ENCODE measurements at regions not wholly inside any gene's neighbourhood (a gene's known extent, or its start where the extent isn't known, plus 50 kb on each side); places are given as distances from the start of the nearest gene placed in this dataset.

DNA sequence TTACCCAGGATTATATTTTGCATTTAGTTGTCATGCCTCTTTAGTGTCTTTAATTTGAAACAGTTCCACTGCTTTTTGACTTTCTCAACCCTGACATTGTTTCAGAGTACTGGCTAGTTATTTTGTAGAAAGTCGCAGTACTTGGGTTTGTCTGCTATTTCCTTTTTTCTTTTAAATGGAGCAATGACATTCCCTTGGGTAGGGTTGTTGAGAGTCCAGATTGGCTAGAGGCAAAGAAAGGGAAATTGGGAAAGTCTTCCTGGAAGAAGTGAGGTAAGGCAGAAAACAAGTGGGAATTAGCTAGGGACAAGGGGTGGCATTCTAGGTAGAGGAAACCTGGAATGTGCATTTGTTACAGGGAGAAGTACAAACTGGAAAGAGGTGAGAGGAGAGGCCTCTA is 245.9 kb downstream of the EMP1 start:
- Histone ChIP-seq H3K9me3 (replicated peaks in 1 of 11) (no peaks in the 10 kb centered on the region), H3K4me3 (no peak overlapping the region), H3K27me3 (no peaks in the 10 kb centered on the region), H3K36me3 (no peaks in the 10 kb centered on the region), H3K4me1 (no peaks in the 10 kb centered on the region; a peak in 2 of 20 replicates), H4K20me1 (no peaks in the 10 kb centered on the region), H3K27ac (no peak overlapping the region), H3K4me2 (no peak overlapping the region), H3K9ac (no peak overlapping the region)
- no peak for TF ChIP-seq Cebpa-rat (IDR thresholded peaks at IDR 0.05)

DNA sequence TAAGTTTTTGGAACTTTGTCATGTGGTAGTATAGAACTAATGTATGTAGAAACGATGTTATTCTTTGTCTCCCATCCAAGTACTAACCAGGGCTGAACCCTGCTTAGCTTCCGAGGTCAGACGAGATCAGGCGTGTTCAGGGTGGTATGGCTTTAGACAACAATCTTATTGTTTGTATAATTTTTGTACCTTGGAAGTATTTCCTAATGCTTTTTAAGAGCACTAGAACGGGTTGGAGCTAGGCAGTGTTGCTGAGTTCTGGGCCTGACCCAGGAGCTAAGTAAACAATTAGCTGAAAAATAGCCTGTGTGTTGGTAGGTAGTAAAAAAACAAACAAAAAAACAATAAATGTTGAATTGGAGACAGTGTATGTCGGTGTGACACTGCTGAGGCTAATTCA is 244.3 kb downstream of the EMP1 start:
- TF ChIP-seq Cebpa-rat (IDR thresholded peaks at IDR 0.05), result no peak
- Histone ChIP-seq H3K27ac (no peak overlapping the region), H3K4me2 (no peak overlapping the region), H3K27me3 (no peaks in the 10 kb centered on the region), H4K20me1 (no peaks in the 10 kb centered on the region), H3K4me3 (no peak overlapping the region), H3K9me3 (replicated peaks in 1 of 11) (no peaks in the 10 kb centered on the region), H3K4me1 (peaks cover 0 to 9% (median 3%) of the 10 kb centered on the region in 10 experiments; a peak in 8 of 20 replicates), H3K9ac (no peak overlapping the region), H3K36me3 (no peaks in the 10 kb centered on the region)

GRCh38 chr12:13437541-13437940 is 241.0 kb downstream of the EMP1 start:
- no peaks in the 10 kb centered on the region for H4K20me1 ChIP-seq

DNA sequence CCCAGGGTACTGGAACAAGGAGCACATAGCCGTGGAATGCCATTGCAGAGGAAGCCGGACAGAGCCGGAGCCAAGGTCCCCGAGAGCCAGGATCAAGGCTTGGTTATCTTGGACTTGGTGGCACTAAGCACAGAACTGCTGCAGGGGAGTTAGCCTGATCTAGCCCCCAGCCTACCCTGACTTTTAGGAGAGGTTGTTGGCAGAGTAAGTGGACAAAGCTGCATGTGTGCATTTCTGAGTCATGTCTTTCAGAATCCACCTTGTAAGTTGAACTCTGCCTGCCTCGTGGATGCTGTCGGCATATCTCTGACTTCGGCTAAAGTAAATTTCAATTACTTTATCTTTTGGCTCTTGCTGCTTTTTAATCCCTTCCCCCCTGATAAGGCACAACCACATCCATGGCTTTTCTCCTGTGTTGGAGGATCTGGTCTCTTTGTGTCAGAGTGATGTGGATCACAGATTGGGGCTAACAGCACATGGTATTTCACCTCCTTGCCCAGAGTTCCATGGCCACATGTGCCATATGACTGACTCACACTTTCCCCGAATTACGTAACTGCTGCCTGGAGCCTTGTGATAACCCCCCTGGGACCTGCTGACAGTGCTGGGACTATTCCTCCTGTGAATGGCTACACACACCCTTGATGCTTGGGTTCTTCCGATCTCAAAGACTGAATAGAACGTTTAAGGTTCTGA is 240.3 kb downstream of the EMP1 start:
- Histone ChIP-seq H3K4me2 (peak overlapping the region in 5 of 11 experiments; percentile 15 to 44 (median 26); a peak in 6 of 22 replicates), H3K4me1 (peaks cover 0 to 13% (median 3%) of the 10 kb centered on the region in 10 experiments; a peak in 7 of 20 replicates), H3K9me3 (replicated peaks in 1 of 11) (no peaks in the 10 kb centered on the region), H4K20me1 (no peaks in the 10 kb centered on the region), H3K27ac (no peak overlapping the region), H3K4me3 (no peak overlapping the region), H3K36me3 (no peaks in the 10 kb centered on the region), H3K27me3 (no peaks in the 10 kb centered on the region), H3K9ac (no peak overlapping the region)
- peak in 3 of 11 experiments; percentile 10 to 31 (median 12); a peak in 2 of 22 replicates for TF ChIP-seq Cebpa-rat (IDR thresholded peaks at IDR 0.05)

More at GRCh38 chr12:13437541-13437940, 241.0 kb downstream of the EMP1 start:
- H3K36me3 ChIP-seq, result no peaks in the 10 kb centered on the region
- H3K4me3 ChIP-seq, result no peak overlapping the region
- no peak overlapping the region for H3K27ac ChIP-seq
- TF ChIP-seq Cebpa-rat (IDR thresholded peaks at IDR 0.05), result no peak
- H3K9me3 ChIP-seq (replicated peaks in 1 of 11), result no peaks in the 10 kb centered on the region
- peaks cover 0 to 13% (median 3%) of the 10 kb centered on the region in 10 experiments; a peak in 7 of 20 replicates for H3K4me1 ChIP-seq
- H3K9ac ChIP-seq, result no peak overlapping the region
- no peaks in the 10 kb centered on the region for H3K27me3 ChIP-seq
- peak overlapping the region in 3 of 11 experiments; percentile 15 to 26 (median 15); a peak in 1 of 22 replicates for H3K4me2 ChIP-seq

DNA sequence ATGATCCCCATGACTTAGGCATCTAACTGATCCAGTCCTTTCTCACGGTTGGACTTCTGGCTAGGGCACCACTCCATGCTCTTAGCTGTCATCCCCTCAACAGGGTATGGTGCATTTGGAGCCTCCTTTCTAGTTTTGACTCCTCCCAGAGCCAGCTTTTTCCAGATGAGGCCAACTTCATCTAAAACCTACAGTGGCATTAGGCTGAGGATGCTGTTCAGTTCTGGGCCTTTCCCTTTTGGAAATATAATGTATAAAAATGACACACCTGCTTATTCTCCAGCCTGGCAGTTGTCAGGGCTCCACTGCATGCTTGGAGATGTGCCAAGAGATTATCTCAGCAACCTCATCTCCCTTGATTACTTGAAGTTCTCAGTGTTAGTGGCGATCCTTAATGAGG is 239.7 kb downstream of the EMP1 start:
- Histone ChIP-seq H3K9me3 (replicated peaks in 1 of 11) (no peaks in the 10 kb centered on the region), H3K4me3 (no peak overlapping the region), H3K4me1 (peaks cover 0 to 13% (median 3%) of the 10 kb centered on the region in 10 experiments; a peak in 7 of 20 replicates), H3K4me2 (0 out of 22 replicates have a peak overlapping the region, but pooled peaks of 1 of the 11 experiments have one; percentile 44), H4K20me1 (no peaks in the 10 kb centered on the region), H3K9ac (no peak overlapping the region), H3K27me3 (no peaks in the 10 kb centered on the region), H3K36me3 (no peaks in the 10 kb centered on the region), H3K27ac (no peak overlapping the region)
- no peak for TF ChIP-seq Cebpa-rat (IDR thresholded peaks at IDR 0.05)

DNA sequence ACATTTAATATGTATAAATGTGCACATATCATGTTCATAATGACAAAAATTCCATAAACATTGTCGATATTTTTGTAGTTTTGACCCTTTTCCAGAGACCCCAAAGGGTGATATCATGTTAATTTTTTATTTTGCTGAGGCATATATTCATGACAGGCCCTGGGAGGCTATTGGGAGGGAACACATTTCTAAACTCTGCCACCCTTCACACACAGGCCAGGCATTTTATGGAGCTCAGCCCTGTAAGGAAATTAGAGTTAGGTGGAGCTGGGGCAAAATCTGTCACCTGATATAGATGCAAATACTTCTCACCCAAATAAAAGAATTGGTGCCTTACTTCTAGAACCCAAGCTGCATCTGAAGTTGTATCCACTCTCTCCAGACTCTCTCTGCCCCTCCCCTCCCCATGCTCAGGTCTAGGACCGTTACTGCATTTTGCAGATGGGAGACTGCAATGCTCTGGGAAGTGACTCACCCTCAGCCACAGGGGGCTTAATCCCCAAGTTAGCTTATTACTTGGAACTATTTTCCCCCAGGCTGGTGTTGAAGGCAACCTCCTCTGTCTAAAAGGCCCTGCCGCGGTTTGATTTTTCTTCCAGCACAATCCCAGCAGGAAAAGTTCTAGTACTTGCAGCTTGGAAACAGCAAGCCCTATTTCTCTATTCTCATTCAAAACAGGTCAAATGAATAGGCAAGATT is 238.9 kb downstream of the EMP1 start:
- no peak overlapping the region for H3K27ac ChIP-seq
- no peaks in the 10 kb centered on the region for H3K36me3 ChIP-seq
- no peak overlapping the region for H3K4me3 ChIP-seq
- no peak overlapping the region; a peak in 1 of 22 replicates for H3K4me2 ChIP-seq
- no peaks in the 10 kb centered on the region for H4K20me1 ChIP-seq
- no peak for TF ChIP-seq Cebpa-rat (IDR thresholded peaks at IDR 0.05)
- H3K9ac ChIP-seq, result no peak overlapping the region
- no peaks in the 10 kb centered on the region for H3K27me3 ChIP-seq
- H3K4me1 ChIP-seq, result peaks cover 0 to 13% (median 3%) of the 10 kb centered on the region in 10 experiments; a peak in 7 of 20 replicates
- no peaks in the 10 kb centered on the region for H3K9me3 ChIP-seq (replicated peaks in 1 of 11)

DNA sequence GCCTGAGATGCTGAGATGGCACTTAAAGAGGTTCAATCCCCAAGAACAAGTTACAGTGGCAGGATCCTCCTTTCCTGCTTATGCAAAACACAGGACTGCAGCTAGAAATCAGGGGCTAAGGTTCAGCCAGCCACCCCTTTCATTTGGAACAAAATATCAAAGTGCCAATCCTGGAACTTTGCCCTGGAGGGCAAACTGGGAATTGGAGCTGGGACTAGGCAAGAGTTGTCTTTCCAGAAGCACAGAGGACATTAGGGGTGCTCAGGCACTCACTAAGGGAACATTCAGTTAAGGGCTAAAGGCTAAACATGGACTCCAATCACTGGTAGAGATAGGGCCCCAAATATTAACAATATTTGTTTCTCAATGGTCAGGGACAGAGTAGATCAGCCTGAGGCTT is 237.2 kb downstream of the EMP1 start:
- Histone ChIP-seq H3K4me1 (peaks cover 0 to 13% (median 3%) of the 10 kb centered on the region in 10 experiments; a peak in 7 of 20 replicates), H3K27me3 (no peaks in the 10 kb centered on the region), H3K9me3 (replicated peaks in 1 of 11) (peaks cover 0 to 6% (median 3%) of the 10 kb centered on the region in 11 experiments; a peak in 13 of 22 replicates), H3K27ac (no peak overlapping the region), H4K20me1 (no peaks in the 10 kb centered on the region), H3K4me2 (no peak overlapping the region), H3K9ac (no peak overlapping the region), H3K36me3 (no peaks in the 10 kb centered on the region), H3K4me3 (no peak overlapping the region)
- TF ChIP-seq Cebpa-rat (IDR thresholded peaks at IDR 0.05), result no peak

- H3K4me2 ChIP-seq, result no peak overlapping the region
- no peak for TF ChIP-seq Cebpa-rat (IDR thresholded peaks at IDR 0.05)
- no peak overlapping the region for H3K4me3 ChIP-seq
- H3K36me3 ChIP-seq, result no peaks in the 10 kb centered on the region
- H3K4me1 ChIP-seq, result 0 out of 20 replicates have a peak, but pooled peaks cover 0 to 6% (median 0%) of the 10 kb centered on the region in 10 experiments
- H4K20me1 ChIP-seq, result no peaks in the 10 kb centered on the region
- H3K9ac ChIP-seq, result no peak overlapping the region
- H3K9me3 ChIP-seq (replicated peaks in 1 of 11), result peaks cover 13 to 22% (median 19%) of the 10 kb centered on the region in 11 experiments
- no peaks in the 10 kb centered on the region for H3K27me3 ChIP-seq
- no peak overlapping the region for H3K27ac ChIP-seq
Observed at GRCh38 chr12:13431041-13431440, 234.5 kb downstream of the EMP1 start.

DNA sequence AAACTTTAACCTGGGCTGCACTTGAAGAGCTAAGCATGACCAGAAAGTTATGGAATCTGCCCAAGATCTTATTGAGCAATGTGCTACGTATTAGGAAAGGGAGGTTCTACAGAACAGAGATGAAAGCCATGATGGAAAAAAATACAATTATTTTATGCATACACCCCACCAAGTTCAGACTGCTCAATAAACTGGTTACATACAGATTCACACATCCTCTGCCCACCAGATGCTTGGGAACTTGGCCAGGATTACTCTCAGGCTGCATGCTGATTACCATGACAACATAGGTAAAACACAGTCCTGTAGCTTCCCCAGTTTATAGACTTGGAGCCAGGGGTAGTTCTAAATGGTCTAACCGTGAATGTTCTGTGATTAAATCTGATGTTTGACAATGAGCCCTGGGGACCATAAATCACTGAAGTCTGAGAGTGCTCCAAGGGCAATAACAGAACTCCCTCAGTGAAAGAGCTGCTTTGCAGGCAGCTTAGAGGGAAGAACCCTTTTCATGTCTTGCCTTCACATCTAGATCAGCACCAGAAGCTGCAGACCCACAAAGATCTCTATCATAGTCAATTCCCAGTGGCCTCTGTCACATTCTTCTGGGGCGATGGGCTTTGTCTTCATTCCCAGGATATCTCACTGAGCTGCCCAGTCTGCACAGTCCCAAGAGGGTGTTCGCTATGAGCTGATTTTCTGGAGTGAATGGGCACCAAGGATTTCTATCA is 232.2 kb downstream of the EMP1 start:
- Histone ChIP-seq H3K27ac (no peak overlapping the region), H3K9me3 (replicated peaks in 1 of 11) (peaks cover 13 to 22% (median 19%) of the 10 kb centered on the region in 11 experiments), H4K20me1 (no peaks in the 10 kb centered on the region), H3K27me3 (no peaks in the 10 kb centered on the region), H3K36me3 (no peaks in the 10 kb centered on the region), H3K4me2 (no peak overlapping the region), H3K4me1 (no peaks in the 10 kb centered on the region), H3K4me3 (no peak overlapping the region), H3K9ac (no peak overlapping the region)
- no peak for TF ChIP-seq Cebpa-rat (IDR thresholded peaks at IDR 0.05)

All from BLaER1 treated with 17β-estradiol and CSF1 and Interleukin-3, amounts not matched to agents 10 nM and 100 nM (cell line).